Stomach smooth muscle (tissue), 2 donors: ENCODE measurements at regions not wholly inside any gene's neighbourhood (a gene's known extent, or its start where the extent isn't known, plus 50 kb on each side); places are given as distances from the start of the nearest gene placed in this dataset.

Experiments
- H3K27ac ChIP-seq: one replicate; pipeline ENCODE4 v1.7.0; 2013; ENCODE audit warnings: mild to moderate bottlenecking, low read length, inconsistent platforms
- H3K27me3 ChIP-seq, 2 donors: one replicate each; pipeline ENCODE4 v1.7.0; 2013; ENCODE audit warnings: low read length in 2 of 2; ENCODE audit not compliant: insufficient read depth in 2 of 2, control insufficient read depth in 1 of 2
- H3K36me3 ChIP-seq, 2 donors: one replicate each; pipeline ENCODE4 v1.7.0; 2013; ENCODE audit warnings: low read length in 2 of 2; ENCODE audit not compliant: control insufficient read depth in 2 of 2, insufficient read depth in 2 of 2
- H3K4me1 ChIP-seq: one replicate; pipeline ENCODE4 v1.7.0; 2013; ENCODE audit warnings: low read length; ENCODE audit not compliant: control insufficient read depth, insufficient read depth
- H3K4me3 ChIP-seq, 2 donors: one replicate each; pipeline ENCODE4 v1.7.0; 2013; ENCODE audit warnings: low read length in 2 of 2
- H3K9ac ChIP-seq, 2 donors: one replicate each; pipeline ENCODE4 v1.7.0; 2013; ENCODE audit warnings: low read length in 2 of 2, mild to moderate bottlenecking in 1 of 2
- H3K9me3 ChIP-seq, 2 donors: one replicate each; pipeline ENCODE4 v1.7.0; 2013; ENCODE audit warnings: low read length in 2 of 2; ENCODE audit not compliant: control insufficient read depth in 2 of 2
- donor health status: healthy.
- donor health status: Pancreatic carcinoma.

DNA sequence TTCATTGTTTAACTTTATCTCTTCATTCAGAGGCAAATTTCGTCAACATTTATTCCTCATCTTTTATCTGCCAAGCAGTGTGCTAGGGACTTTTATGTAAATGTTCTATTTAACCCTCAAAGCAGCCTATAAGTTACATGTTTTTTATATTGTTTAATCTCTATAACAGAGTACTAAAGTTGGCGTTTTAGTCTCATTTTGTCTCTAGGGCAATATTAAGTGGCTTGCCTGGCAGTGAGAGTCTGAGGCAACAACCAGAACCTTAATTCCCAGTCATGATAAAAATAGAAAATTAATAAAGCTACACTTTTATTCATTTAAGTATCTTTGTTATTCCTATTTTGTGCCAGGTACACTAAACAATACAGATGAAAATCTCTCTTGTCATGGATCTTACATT is 994.3 kb upstream of the ADGRL2 start:
- no peaks in the 10 kb centered on the region for H3K36me3 ChIP-seq
- H3K9ac ChIP-seq = no peak overlapping the region
- H3K4me3 ChIP-seq = no peak overlapping the region
- no peaks in the 10 kb centered on the region for H3K9me3 ChIP-seq
- H3K27ac ChIP-seq = no peak overlapping the region
- H3K4me1 ChIP-seq = no peaks in the 10 kb centered on the region
- H3K27me3 ChIP-seq = no peaks in the 10 kb centered on the region

GRCh38 chr1:80801695-80802094 is 999.0 kb upstream of the ADGRL2 start:
- no peak overlapping the region for H3K27ac ChIP-seq
- no peaks in the 10 kb centered on the region for H3K9me3 ChIP-seq
- no peak overlapping the region for H3K4me3 ChIP-seq
- no peaks in the 10 kb centered on the region for H3K27me3 ChIP-seq
- H3K4me1 ChIP-seq = no peaks in the 10 kb centered on the region
- H3K36me3 ChIP-seq = no peaks in the 10 kb centered on the region
- H3K9ac ChIP-seq = no peak overlapping the region

- H3K27ac ChIP-seq = no peak overlapping the region
- H3K9ac ChIP-seq = no peak overlapping the region
- no peaks in the 10 kb centered on the region for H3K27me3 ChIP-seq
- H3K4me1 ChIP-seq = no peaks in the 10 kb centered on the region
- no peak overlapping the region for H3K4me3 ChIP-seq
- no peaks in the 10 kb centered on the region for H3K9me3 ChIP-seq
- H3K36me3 ChIP-seq = no peaks in the 10 kb centered on the region
Observed at GRCh38 chr1:80799457-80799856, 1001.3 kb upstream of the ADGRL2 start.

- Histone ChIP-seq H3K27ac (no peak overlapping the region), H3K4me1 (no peaks in the 10 kb centered on the region), H3K9ac (no peak overlapping the region), H3K9me3 (peaks cover 0 to 3% of the 10 kb centered on the region in 2 donors), H3K4me3 (no peak overlapping the region), H3K36me3 (no peaks in the 10 kb centered on the region), H3K27me3 (no peaks in the 10 kb centered on the region)
Observed at GRCh38 chr1:80779275-80779674, 1021.5 kb upstream of the ADGRL2 start.

DNA sequence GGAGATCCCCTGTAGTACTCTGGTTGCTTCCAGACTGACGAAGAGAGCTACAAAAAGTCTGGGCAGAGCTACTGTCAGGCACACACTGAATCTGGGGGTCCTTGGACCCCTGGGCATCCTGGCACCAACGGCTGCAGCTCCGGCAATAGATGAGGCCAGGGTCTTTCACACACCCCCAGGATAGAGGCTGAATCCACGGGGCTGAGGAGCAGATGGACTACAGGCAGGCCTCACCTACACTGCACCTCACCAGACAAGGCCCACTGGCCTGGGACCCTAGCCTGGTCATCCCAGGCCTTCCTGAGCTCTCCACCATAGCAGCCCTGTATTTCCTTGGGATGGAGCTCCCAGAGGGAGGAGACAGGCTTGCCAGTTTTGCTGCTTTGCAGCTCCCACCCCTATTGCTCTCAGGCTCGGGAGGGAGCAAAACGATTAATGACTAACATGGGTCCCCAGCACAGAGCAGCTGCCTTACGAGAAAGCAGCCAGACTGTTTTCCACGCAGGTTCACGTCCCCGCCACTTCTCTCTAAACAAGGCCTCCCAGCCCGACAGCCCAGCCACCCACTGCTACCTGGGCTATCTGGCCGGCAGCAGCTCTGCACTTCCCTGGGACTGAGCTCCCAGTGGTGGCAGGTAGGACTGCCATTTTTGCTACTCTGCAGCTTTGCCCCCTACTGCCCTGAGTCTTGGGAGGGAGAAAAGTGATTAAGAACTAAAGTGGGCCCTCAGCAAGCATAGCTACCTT is 1022.5 kb upstream of the ADGRL2 start:
- H3K4me3 ChIP-seq = no peak overlapping the region
- H3K27me3 ChIP-seq = no peaks in the 10 kb centered on the region
- H3K4me1 ChIP-seq = no peaks in the 10 kb centered on the region
- no peak overlapping the region for H3K27ac ChIP-seq
- H3K9me3 ChIP-seq = no peaks in the 10 kb centered on the region
- H3K36me3 ChIP-seq = no peaks in the 10 kb centered on the region
- H3K9ac ChIP-seq = no peak overlapping the region

DNA sequence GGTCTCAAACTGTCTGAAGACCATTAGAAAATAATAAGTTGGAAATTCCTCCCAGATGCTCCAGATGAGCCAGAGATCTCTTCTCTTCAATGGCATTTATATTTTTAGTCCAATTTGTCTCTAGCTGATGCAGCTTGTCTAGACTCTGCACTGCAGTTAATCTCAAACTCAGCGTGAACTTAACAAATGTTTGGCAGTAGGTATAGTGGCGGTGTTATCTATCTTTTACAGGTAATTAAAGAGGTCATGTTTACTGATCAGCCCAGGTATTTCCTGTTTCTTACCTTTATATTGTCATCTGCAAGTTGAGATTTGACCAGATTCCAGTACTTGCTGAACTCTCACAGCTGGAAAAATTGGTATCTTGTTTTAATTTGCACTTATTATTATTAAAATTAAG is 1024.5 kb upstream of the ADGRL2 start:
- no peaks in the 10 kb centered on the region for H3K36me3 ChIP-seq
- no peak overlapping the region for H3K9ac ChIP-seq
- no peak overlapping the region for H3K27ac ChIP-seq
- H3K4me3 ChIP-seq = no peak overlapping the region
- H3K4me1 ChIP-seq = no peaks in the 10 kb centered on the region
- H3K9me3 ChIP-seq = no peaks in the 10 kb centered on the region
- H3K27me3 ChIP-seq = no peaks in the 10 kb centered on the region

DNA sequence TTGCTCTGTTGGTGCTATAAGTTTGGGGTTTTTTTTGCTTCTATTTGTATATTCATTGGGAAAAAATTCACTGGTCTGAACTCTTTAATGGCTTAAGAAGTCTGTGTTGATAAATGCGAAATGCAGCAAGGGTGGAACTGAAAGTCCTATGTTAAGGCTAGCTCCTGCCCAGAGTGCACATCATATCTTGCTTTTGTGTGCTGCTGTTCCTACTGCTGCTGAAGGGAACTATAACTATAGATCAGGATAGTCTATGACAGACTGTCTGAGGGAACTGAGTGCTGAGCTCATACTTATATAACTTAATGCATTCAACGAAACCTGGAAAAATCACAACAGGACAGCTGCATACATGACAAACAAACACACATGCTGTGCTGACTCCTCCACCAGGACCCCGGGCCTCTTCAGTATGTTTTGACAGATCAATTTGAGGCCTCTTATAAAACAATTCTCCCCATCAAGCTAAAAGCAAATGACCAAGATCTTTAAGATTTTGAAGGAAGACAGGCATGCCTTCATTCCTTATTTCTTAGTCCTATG is 1031.5 kb upstream of the ADGRL2 start:
- H3K36me3 ChIP-seq = no peaks in the 10 kb centered on the region
- no peaks in the 10 kb centered on the region for H3K27me3 ChIP-seq
- no peaks in the 10 kb centered on the region for H3K9me3 ChIP-seq
- H3K9ac ChIP-seq = no peak overlapping the region
- H3K4me1 ChIP-seq = no peaks in the 10 kb centered on the region
- no peak overlapping the region for H3K4me3 ChIP-seq
- H3K27ac ChIP-seq = no peak overlapping the region

- no peak overlapping the region for H3K9ac ChIP-seq
- no peak overlapping the region for H3K4me3 ChIP-seq
- no peaks in the 10 kb centered on the region for H3K4me1 ChIP-seq
- no peak overlapping the region for H3K27ac ChIP-seq
- no peaks in the 10 kb centered on the region for H3K9me3 ChIP-seq
- no peaks in the 10 kb centered on the region for H3K36me3 ChIP-seq
- H3K27me3 ChIP-seq = no peaks in the 10 kb centered on the region
Observed at GRCh38 chr1:80767711-80768110, 1033.0 kb upstream of the ADGRL2 start.

- Histone ChIP-seq H3K27ac (no peak overlapping the region), H3K27me3 (no peaks in the 10 kb centered on the region), H3K4me1 (no peaks in the 10 kb centered on the region), H3K4me3 (no peak overlapping the region), H3K9me3 (no peaks in the 10 kb centered on the region), H3K9ac (no peak overlapping the region), H3K36me3 (no peaks in the 10 kb centered on the region)
Observed at GRCh38 chr1:80759354-80759753, 1041.4 kb upstream of the ADGRL2 start.

DNA sequence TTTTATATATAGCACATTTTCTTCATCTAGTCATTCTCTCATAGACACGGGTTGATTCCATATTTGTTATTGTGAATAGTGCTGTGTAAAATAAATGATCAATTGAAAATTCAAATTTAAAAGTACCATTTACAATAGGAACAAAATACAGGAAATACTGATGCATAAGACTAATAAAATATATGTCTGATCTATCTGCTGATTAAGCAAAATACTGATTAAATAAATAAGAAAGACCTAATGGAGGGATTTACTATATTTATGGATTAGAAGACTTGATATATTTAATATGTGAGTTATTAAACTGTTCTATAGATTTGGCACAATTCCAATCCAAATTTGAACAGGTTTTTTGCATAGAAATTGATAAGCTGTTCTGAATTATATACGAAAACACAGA is 1044.8 kb upstream of the ADGRL2 start:
- Histone ChIP-seq H3K4me3 (no peak overlapping the region), H3K36me3 (no peaks in the 10 kb centered on the region), H3K27ac (no peak overlapping the region), H3K9me3 (no peaks in the 10 kb centered on the region), H3K9ac (no peak overlapping the region), H3K4me1 (no peaks in the 10 kb centered on the region), H3K27me3 (no peaks in the 10 kb centered on the region)

DNA sequence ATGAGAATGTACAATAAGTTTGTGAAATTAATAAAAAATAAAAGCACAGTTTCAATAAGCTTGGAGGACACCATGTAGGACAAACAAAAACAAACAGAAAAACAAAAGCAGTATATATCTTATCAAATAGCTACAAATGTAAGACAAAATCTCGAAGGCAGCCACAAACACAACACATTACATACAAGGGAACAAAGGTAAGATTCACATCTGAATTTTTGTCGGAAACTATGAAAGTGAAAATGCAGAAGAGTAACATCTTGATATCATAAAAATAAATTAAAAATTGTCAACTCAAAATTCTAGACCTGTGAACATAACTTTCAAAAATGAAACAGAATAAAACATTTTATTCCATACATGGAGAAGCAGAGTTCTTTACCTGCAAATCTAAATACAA is 1049.5 kb upstream of the ADGRL2 start:
- H3K4me3 ChIP-seq = no peak overlapping the region
- H3K9ac ChIP-seq = no peak overlapping the region
- H3K9me3 ChIP-seq = no peaks in the 10 kb centered on the region
- H3K4me1 ChIP-seq = no peaks in the 10 kb centered on the region
- H3K27ac ChIP-seq = no peak overlapping the region
- no peaks in the 10 kb centered on the region for H3K36me3 ChIP-seq
- no peaks in the 10 kb centered on the region for H3K27me3 ChIP-seq
